ENCODE measurements at regions not wholly inside any gene's neighbourhood (a gene's known extent, or its start where the extent isn't known, plus 50 kb on each side); places are given as distances from the start of the nearest gene placed in this dataset.

- H3K4me1 ChIP-seq = no peaks in the 10 kb centered on the region
- no peak for DNase-seq
- TF ChIP-seq POLR2A (IDR thresholded peaks at IDR 0.05) (no peak), CTCF (IDR thresholded peaks at IDR 0.05) (no peak)
Measured at GRCh38 chr3:78353231-78353630, 1313.3 kb downstream of the ROBO2 start.

GRCh38 chr3:78360849-78361248 is 1321.0 kb downstream of the ROBO2 start:
- no peaks in the 10 kb centered on the region for H3K27me3 ChIP-seq
- DNase-seq = no peak
- H3K9me3 ChIP-seq = no peaks in the 10 kb centered on the region
- no peak overlapping the region for H3K4me3 ChIP-seq
- H3K27ac ChIP-seq = no peak overlapping the region
- no peaks in the 10 kb centered on the region for H3K4me1 ChIP-seq
- no peaks in the 10 kb centered on the region for H3K36me3 ChIP-seq
- no peak for TF ChIP-seq CTCF (IDR thresholded peaks at IDR 0.05)
- no peak for TF ChIP-seq POLR2A (IDR thresholded peaks at IDR 0.05)

More at GRCh38 chr3:78353231-78353630, 1313.3 kb downstream of the ROBO2 start:
- no peaks in the 10 kb centered on the region for H3K27me3 ChIP-seq
- no peak overlapping the region for H3K27ac ChIP-seq
- H3K4me3 ChIP-seq = no peak overlapping the region
- no peaks in the 10 kb centered on the region for H3K36me3 ChIP-seq
- no peaks in the 10 kb centered on the region for H3K9me3 ChIP-seq

- no peaks in the 10 kb centered on the region for H3K9me3 ChIP-seq
- no peaks in the 10 kb centered on the region for H3K27me3 ChIP-seq
- H3K27ac ChIP-seq = no peak overlapping the region
- TF ChIP-seq CTCF (IDR thresholded peaks at IDR 0.05) (no peak), POLR2A (IDR thresholded peaks at IDR 0.05) (no peak)
- peaks cover 0 to 10% (median 0%) of the 10 kb centered on the region in 4 donors for H3K4me1 ChIP-seq
- H3K36me3 ChIP-seq = no peaks in the 10 kb centered on the region
- no peak overlapping the region for H3K4me3 ChIP-seq
- DNase-seq = no peak
Measured at GRCh38 chr3:78368636-78369345, 1328.9 kb downstream of the ROBO2 start.

- no peak for DNase-seq
- H3K36me3 ChIP-seq = no peaks in the 10 kb centered on the region
- TF ChIP-seq POLR2A (IDR thresholded peaks at IDR 0.05) (no peak), CTCF (IDR thresholded peaks at IDR 0.05) (no peak)
Measured at GRCh38 chr3:78390221-78390620, 1350.3 kb downstream of the ROBO2 start.

GRCh38 chr3:78398401-78398800 is 1358.5 kb downstream of the ROBO2 start:
- TF ChIP-seq POLR2A (IDR thresholded peaks at IDR 0.05) (no peak), CTCF (IDR thresholded peaks at IDR 0.05) (no peak)
- Histone ChIP-seq H3K36me3 (no peaks in the 10 kb centered on the region), H3K4me3 (no peak overlapping the region), H3K27me3 (no peaks in the 10 kb centered on the region), H3K9me3 (no peaks in the 10 kb centered on the region), H3K27ac (no peak overlapping the region), H3K4me1 (no peaks in the 10 kb centered on the region)
- DNase-seq = no peak

More at GRCh38 chr3:78390221-78390620, 1350.3 kb downstream of the ROBO2 start:
- Histone ChIP-seq H3K27me3 (no peaks in the 10 kb centered on the region), H3K4me1 (no peaks in the 10 kb centered on the region), H3K9me3 (peaks cover 0 to 8% (median 0%) of the 10 kb centered on the region in 4 donors), H3K4me3 (no peak overlapping the region), H3K27ac (no peak overlapping the region)

All from Peyer's patch (tissue), 4 donors.